ENCODE measurements at regions not wholly inside any gene's neighbourhood (a gene's known extent, or its start where the extent isn't known, plus 50 kb on each side); places are given as distances from the start of the nearest gene placed in this dataset.

DNA sequence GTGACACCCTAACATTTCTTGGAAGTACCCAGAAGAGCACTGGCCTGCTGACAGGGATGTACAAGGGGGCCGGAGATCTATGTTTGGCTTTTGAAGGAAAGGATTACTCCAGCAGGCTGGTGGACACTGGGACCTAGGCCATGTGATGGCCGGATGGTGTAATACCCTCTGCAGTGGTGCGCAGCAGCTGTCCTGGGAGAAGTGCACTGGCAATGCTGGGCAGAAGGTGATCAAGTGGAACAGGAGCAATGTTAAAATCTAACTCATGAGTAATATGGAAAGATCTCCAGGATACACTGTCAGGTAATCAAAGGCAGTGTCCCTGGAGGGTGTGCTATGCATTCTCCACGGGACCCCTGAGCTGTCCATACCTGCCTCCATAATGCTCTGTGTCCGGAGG is 71.2 kb upstream of the POMGNT2 start:
- dilution Hi-C loops (cut with MboI; ENCODE audit: extremely low pct_ligation_motif_present, low sequenced_read_pairs) (loop anchor here (25.0 kb wide), 1 partner anchor 210 kb away; no protein-coding TSS in a partner anchor), intact Hi-C loops (cut with micrococcal nuclease) (loop anchor here (5.0 kb wide), 1 partner anchor 320 kb away; no protein-coding TSS in a partner anchor)

More for the DNA sequence above, 71.2 kb upstream of the POMGNT2 start:
- H4K20me1 ChIP-seq (replicated peaks; ENCODE audit: control insufficient read depth, extremely low read depth, insufficient read depth, low read length), result no peaks in the 10 kb centered on the region
- no TSS peak for BruUV-seq (replicated peaks)
- no peak for TF ChIP-seq POLR2A (IDR thresholded peaks at IDR 0.05; ENCODE audit: low read depth, low read length)
- no peak for TF ChIP-seq FOS (IDR thresholded peaks at IDR 0.05; ENCODE audit: borderline replicate concordance, insufficient read depth, low read length)
- no peak for TF ChIP-seq POLR2AphosphoS5 (IDR thresholded peaks at IDR 0.05; ENCODE audit: insufficient read depth, low read depth, low read length)
- TF ChIP-seq, protein P1, sequence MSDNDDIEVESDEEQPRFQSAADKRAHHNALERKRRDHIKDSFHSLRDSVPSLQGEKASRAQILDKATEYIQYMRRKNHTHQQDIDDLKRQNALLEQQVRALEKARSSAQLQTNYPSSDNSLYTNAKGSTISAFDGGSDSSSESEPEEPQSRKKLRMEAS (IDR thresholded peaks at IDR 0.05; ENCODE audit: insufficient read depth, insufficient read length), result no peak
- no peak for TF ChIP-seq MYC (IDR thresholded peaks at IDR 0.05; ENCODE audit: low read depth, low read length)
- no peak for TF ChIP-seq GATA2 (IDR thresholded peaks at IDR 0.05; ENCODE audit: insufficient read depth, insufficient read length, low read depth, low read length)
- TF ChIP-seq, protein P2, sequence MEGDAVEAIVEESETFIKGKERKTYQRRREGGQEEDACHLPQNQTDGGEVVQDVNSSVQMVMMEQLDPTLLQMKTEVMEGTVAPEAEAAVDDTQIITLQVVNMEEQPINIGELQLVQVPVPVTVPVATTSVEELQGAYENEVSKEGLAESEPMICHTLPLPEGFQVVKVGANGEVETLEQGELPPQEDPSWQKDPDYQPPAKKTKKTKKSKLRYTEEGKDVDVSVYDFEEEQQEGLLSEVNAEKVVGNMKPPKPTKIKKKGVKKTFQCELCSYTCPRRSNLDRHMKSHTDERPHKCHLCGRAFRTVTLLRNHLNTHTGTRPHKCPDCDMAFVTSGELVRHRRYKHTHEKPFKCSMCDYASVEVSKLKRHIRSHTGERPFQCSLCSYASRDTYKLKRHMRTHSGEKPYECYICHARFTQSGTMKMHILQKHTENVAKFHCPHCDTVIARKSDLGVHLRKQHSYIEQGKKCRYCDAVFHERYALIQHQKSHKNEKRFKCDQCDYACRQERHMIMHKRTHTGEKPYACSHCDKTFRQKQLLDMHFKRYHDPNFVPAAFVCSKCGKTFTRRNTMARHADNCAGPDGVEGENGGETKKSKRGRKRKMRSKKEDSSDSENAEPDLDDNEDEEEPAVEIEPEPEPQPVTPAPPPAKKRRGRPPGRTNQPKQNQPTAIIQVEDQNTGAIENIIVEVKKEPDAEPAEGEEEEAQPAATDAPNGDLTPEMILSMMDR (IDR thresholded peaks at IDR 0.05; ENCODE audit: extremely low read depth in 1 of 2, insufficient read depth in 1 of 2, low read depth in 1 of 2, low read length in 2 of 2), result no peak
- no peak for TF ChIP-seq JUN (IDR thresholded peaks at IDR 0.05; ENCODE audit: borderline replicate concordance, insufficient read depth, insufficient read length, low read depth)
- no peak for TF ChIP-seq EZH2 (IDR thresholded peaks at IDR 0.05; ENCODE audit: borderline replicate concordance, low read depth, low read length, severe bottlenecking)
- H3K4me2 ChIP-seq (ENCODE audit: insufficient read depth, low read length), result no peak overlapping the region
- no peak overlapping the region for H2AFZ ChIP-seq (ENCODE audit: low read depth, low read length)
- peaks cover 42% of the 10 kb centered on the region for H3K4me1 ChIP-seq (ENCODE audit: control insufficient read depth, extremely low read depth, insufficient read depth, low read length)
- H3K9me3 ChIP-seq (replicated peaks; ENCODE audit: control insufficient read depth, insufficient read depth, low read length), result no peaks in the 10 kb centered on the region
- no peak for FAIRE-seq
- H3K27me3 ChIP-seq (ENCODE audit: control insufficient read depth in 2 of 2, insufficient read depth in 2 of 2, low read length in 2 of 2), result no peaks in the 10 kb centered on the region
- no peak overlapping the region for H3K27ac ChIP-seq (ENCODE audit: insufficient read depth, low read depth, low read length)
- no peak overlapping the region for H3K9ac ChIP-seq (replicated peaks; ENCODE audit: extremely low read depth, insufficient read depth, low read length)
- H3K9me1 ChIP-seq (replicated peaks; ENCODE audit: control insufficient read depth, extremely low read depth, insufficient read depth, low read length), result no peaks in the 10 kb centered on the region
- CTCF ChIA-PET, result interaction anchor here (1.3 to 3.9 kb wide), 3 partner anchors 12 to 16 kb away, joined by 3 to 41 read pairs (median 22); no protein-coding TSS in a partner anchor
- no peak overlapping the region for H3K4me3 ChIP-seq (replicated peaks in 1 of 3; ENCODE audit: insufficient read depth in 1 of 3, low read depth in 1 of 3, low read length in 3 of 3)
- no peaks in the 10 kb centered on the region for H3K79me2 ChIP-seq (ENCODE audit: control insufficient read depth, insufficient read depth, low read length)
- H3K36me3 ChIP-seq (ENCODE audit: control insufficient read depth in 2 of 2, extremely low read depth in 1 of 2, insufficient read depth in 2 of 2, low read length in 2 of 2), result no peaks in the 10 kb centered on the region
- DNase-seq (ENCODE audit: low read depth, low spot score), result no peak
- POLR2A ChIA-PET, result interaction anchor here (1.5 kb wide), 1 partner anchor 212 kb away, joined by 3 read pairs; no protein-coding TSS in a partner anchor
